Panc1 (cell line): ENCODE measurements at regions not wholly inside any gene's neighbourhood (a gene's known extent, or its start where the extent isn't known, plus 50 kb on each side); places are given as distances from the start of the nearest gene placed in this dataset.

Experiments used
- ATAC-seq: fragments of 200-7000 bp; cut with Tn5 transposase; 2 replicates; pipeline ENCODE4 v1.9.1; 2020; ENCODE audit warnings: mild to moderate bottlenecking, moderate library complexity
- BruUV-seq: library from RNA; stranded (reverse); fragments of 400-500 nt; replicated peaks from 2 replicates; lab custom pipeline; 2021; lab: Mats Ljungman, UMichigan
- CTCF ChIA-PET: fragments of 300-600 bp; sonication (Branson Sonifier 250); formaldehyde crosslinking; loops from one replicate; lab custom pipeline; 2022; ENCODE audit warnings: antibody characterized with exemption; lab: Charles Lee
- POLR2A ChIA-PET: fragments of 300-600 bp; sonication (Branson Sonifier 250); formaldehyde crosslinking; loops from one replicate; lab custom pipeline; 2022; ENCODE audit warnings: antibody characterized with exemption; lab: Charles Lee
- DNase-seq: peaks from one replicate; pipeline ENCODE4 v3.0.0-alpha.2; 2010; ENCODE audit warnings: low read depth, low spot score
- H3K27ac ChIP-seq: 2 replicates; pipeline ENCODE4 v1.5.1; 2011; ENCODE audit warnings: mild to moderate bottlenecking, low read length, inconsistent platforms
- H3K27me3 ChIP-seq: fragments of 200-500 bp; sonication (Bioruptor generic); 2 replicates; pipeline ENCODE4 v1.6.0; 2014; ENCODE audit warnings: low read length, inconsistent platforms; ENCODE audit not compliant: control insufficient read depth, insufficient read depth
- H3K36me3 ChIP-seq: fragments of 200-500 bp; sonication (Bioruptor generic); 2 replicates; pipeline ENCODE4 v1.5.1; 2014; ENCODE audit warnings: inconsistent platforms, mild to moderate bottlenecking, low read length, moderate library complexity; ENCODE audit not compliant: control insufficient read depth, insufficient read depth
- H3K4me1 ChIP-seq: 2 replicates; pipeline ENCODE4 v1.5.1; 2011; ENCODE audit warnings: inconsistent platforms, mild to moderate bottlenecking, low read length, moderate library complexity; ENCODE audit not compliant: control insufficient read depth, insufficient read depth
- H3K4me3 ChIP-seq, 2 experiments: 2 replicates each; pipeline ENCODE4 v1.5.1; 2011 to 2012; ENCODE audit warnings: low read depth in 2 of 2, low read length in 2 of 2, mild to moderate bottlenecking in 2 of 2, inconsistent platforms in 1 of 2, moderate library complexity in 1 of 2
- H3K9me3 ChIP-seq: fragments of 200-500 bp; sonication (Bioruptor generic); 2 replicates; pipeline ENCODE4 v1.5.1; 2014; ENCODE audit warnings: low read depth, mild to moderate bottlenecking, inconsistent platforms, low read length, moderate library complexity; ENCODE audit not compliant: control insufficient read depth, insufficient read depth
- POLR2AphosphoS5 ChIP-seq: IDR thresholded peaks from 2 replicates; pipeline ENCODE4 v1.6.1; 2012; ENCODE audit warnings: mild to moderate bottlenecking, low read depth, low read length, moderate library complexity
- SIN3A ChIP-seq: IDR thresholded peaks from 2 replicates; pipeline ENCODE4 v1.6.1; 2012; ENCODE audit warnings: low read depth, mild to moderate bottlenecking, low read length, moderate library complexity, borderline replicate concordance; ENCODE audit not compliant: insufficient read depth
- TCF7L2 ChIP-seq: IDR thresholded peaks from 2 replicates; pipeline ENCODE4 v1.6.1; 2011; ENCODE audit warnings: mild to moderate bottlenecking, low read depth, low read length, inconsistent platforms
- in situ Hi-C: cut with HindIII; loops from 2 replicates; pipeline ENCODE4 v1.10.0; 2016; ENCODE audit warnings: low sequenced_read_pairs, low pct_unique_long_range_greater_than_20kb
- intact Hi-C: fragments of 100-400 bp; cut with micrococcal nuclease; formaldehyde crosslinking; loops from one replicate; pipeline ENCODE4 v1.10.0; 2022; ENCODE audit not compliant: unreplicated experiment
- TF ChIP-seq, protein P1 (sequence below): fragments of 450-650 bp; IDR thresholded peaks from 2 replicates; pipeline ENCODE4 v1.5.1; 2017; ENCODE audit warnings: mild to moderate bottlenecking
- TF ChIP-seq, protein P2 (sequence below), 2 experiments: IDR thresholded peaks; 2 replicates each; pipeline ENCODE4 v1.6.1; 2011 to 2012; ENCODE audit warnings: low read depth in 2 of 2, control low read depth in 1 of 2, low read length in 1 of 2, mild to moderate bottlenecking in 1 of 2, moderate library complexity in 1 of 2; ENCODE audit not compliant: insufficient read depth in 1 of 2

DNA sequence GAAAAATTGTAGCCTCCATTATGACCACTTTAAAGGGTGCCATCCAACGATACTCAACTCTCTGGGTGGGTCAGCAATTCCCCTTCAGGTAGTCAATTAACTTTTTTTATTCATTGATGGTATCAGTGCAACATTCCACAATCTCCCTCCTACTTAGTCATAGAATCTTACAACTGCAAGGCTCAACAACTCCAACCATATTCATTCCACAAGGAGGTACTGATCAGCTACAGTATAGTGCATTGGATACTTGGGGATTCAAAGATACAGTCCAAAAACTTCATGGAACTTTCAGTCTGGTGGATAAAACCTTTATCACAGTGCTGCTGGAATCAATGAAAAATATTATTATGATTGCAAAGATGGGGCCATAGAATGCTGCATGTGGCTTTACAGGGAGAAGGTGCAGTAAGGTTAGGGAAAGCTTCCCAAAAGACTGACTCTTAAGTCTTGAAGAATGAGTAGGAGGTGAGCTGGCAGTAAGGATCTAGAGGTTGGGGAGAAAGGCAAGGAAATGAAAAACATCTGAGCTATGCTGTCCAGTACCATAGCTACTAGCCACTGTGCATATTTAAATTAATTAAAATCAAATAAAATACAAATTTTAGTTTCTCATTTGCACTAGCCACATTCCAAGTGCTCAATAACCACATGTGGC lies 314.7 kb upstream of the PRDM1 start:
- DNase-seq (no peak), ATAC-seq (no peak)
- no peaks in the 10 kb centered on the region for H3K36me3 ChIP-seq
- TF ChIP-seq, protein P1, sequence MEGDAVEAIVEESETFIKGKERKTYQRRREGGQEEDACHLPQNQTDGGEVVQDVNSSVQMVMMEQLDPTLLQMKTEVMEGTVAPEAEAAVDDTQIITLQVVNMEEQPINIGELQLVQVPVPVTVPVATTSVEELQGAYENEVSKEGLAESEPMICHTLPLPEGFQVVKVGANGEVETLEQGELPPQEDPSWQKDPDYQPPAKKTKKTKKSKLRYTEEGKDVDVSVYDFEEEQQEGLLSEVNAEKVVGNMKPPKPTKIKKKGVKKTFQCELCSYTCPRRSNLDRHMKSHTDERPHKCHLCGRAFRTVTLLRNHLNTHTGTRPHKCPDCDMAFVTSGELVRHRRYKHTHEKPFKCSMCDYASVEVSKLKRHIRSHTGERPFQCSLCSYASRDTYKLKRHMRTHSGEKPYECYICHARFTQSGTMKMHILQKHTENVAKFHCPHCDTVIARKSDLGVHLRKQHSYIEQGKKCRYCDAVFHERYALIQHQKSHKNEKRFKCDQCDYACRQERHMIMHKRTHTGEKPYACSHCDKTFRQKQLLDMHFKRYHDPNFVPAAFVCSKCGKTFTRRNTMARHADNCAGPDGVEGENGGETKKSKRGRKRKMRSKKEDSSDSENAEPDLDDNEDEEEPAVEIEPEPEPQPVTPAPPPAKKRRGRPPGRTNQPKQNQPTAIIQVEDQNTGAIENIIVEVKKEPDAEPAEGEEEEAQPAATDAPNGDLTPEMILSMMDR: no peak
- BruUV-seq: no TSS peak
- in situ Hi-C loops: no loop called here
- intact Hi-C loops: no loop called here
- no peaks in the 10 kb centered on the region for H3K4me1 ChIP-seq
- ChIA-PET POLR2A (no interaction called here), CTCF (interaction anchor here (0.6 kb wide), 1 partner anchor 336 kb away, joined by 5 read pairs; no protein-coding TSS in a partner anchor)
- H3K27me3 ChIP-seq: no peaks in the 10 kb centered on the region
- no peak overlapping the region for H3K27ac ChIP-seq
- H3K4me3 ChIP-seq: no peak overlapping the region
- H3K9me3 ChIP-seq: peaks cover 13% of the 10 kb centered on the region

DNA sequence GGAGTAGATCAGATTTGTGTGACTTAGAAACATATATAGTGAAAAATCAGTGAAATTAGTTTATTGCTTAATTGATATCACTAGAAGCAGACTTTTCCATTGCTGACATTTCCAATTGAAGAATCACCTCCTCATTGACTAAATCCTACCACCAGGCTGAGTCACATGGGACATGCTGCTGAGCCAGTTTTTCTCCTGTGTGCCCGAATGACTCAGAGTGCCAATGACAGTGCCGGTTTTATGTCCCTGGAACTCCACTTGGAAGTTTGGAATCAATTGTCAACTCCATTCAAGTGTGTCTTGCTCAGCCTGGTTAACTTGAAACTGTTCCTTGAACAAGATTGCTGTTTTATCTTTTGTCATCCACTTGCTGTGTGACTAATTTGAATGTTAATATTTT lies 316.1 kb upstream of the PRDM1 start:
- Histone ChIP-seq H3K36me3 (no peaks in the 10 kb centered on the region), H3K4me1 (no peaks in the 10 kb centered on the region), H3K27ac (no peak overlapping the region), H3K27me3 (no peaks in the 10 kb centered on the region), H3K9me3 (peaks cover 7% of the 10 kb centered on the region), H3K4me3 (no peak overlapping the region)
- ChIA-PET CTCF (no interaction called here), POLR2A (no interaction called here)
- in situ Hi-C loops (no loop called here), intact Hi-C loops (no loop called here)
- no TSS peak for BruUV-seq
- no peak for ATAC-seq
- TF ChIP-seq, protein P2, sequence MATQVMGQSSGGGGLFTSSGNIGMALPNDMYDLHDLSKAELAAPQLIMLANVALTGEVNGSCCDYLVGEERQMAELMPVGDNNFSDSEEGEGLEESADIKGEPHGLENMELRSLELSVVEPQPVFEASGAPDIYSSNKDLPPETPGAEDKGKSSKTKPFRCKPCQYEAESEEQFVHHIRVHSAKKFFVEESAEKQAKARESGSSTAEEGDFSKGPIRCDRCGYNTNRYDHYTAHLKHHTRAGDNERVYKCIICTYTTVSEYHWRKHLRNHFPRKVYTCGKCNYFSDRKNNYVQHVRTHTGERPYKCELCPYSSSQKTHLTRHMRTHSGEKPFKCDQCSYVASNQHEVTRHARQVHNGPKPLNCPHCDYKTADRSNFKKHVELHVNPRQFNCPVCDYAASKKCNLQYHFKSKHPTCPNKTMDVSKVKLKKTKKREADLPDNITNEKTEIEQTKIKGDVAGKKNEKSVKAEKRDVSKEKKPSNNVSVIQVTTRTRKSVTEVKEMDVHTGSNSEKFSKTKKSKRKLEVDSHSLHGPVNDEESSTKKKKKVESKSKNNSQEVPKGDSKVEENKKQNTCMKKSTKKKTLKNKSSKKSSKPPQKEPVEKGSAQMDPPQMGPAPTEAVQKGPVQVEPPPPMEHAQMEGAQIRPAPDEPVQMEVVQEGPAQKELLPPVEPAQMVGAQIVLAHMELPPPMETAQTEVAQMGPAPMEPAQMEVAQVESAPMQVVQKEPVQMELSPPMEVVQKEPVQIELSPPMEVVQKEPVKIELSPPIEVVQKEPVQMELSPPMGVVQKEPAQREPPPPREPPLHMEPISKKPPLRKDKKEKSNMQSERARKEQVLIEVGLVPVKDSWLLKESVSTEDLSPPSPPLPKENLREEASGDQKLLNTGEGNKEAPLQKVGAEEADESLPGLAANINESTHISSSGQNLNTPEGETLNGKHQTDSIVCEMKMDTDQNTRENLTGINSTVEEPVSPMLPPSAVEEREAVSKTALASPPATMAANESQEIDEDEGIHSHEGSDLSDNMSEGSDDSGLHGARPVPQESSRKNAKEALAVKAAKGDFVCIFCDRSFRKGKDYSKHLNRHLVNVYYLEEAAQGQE (IDR thresholded peaks at IDR 0.05; ENCODE audit: insufficient read depth in 1 of 2, low read depth in 2 of 2, low read length in 1 of 2): no peak
- TF ChIP-seq TCF7L2 (no peak), SIN3A (no peak), POLR2AphosphoS5 (no peak)
- TF ChIP-seq, protein P1: no peak
- no peak for DNase-seq
